GM21447 (cell line): ENCODE measurements at regions not wholly inside any gene's neighbourhood (a gene's known extent, or its start where the extent isn't known, plus 50 kb on each side); places are given as distances from the start of the nearest gene placed in this dataset.
"Not testable (repeated sequence)": the region's sequence is repeated elsewhere in the genome, so short reads cannot be mapped to it uniquely, and the experiment has no call there.

ENCODE experiments used
- ATAC-seq: cut with Tn5 transposase; IDR thresholded peaks from one replicate; pipeline ENCODE4 v1.9.1; 2021; ENCODE audit not compliant: unreplicated experiment

GRCh38 chr12:28689398-28690175 is 459.5 kb upstream of the FAR2 start:
- no peak for ATAC-seq

- no peak for ATAC-seq
Observed at GRCh38 chr12:28693565-28694219, 455.4 kb upstream of the FAR2 start.

- ATAC-seq = no peak
Observed at GRCh38 chr12:28698553-28698952, 450.5 kb upstream of the FAR2 start.

GRCh38 chr12:28699029-28699428 is 450.0 kb upstream of the FAR2 start:
- ATAC-seq = no peak

GRCh38 chr12:28700161-28700560 is 448.9 kb upstream of the FAR2 start:
- ATAC-seq = no peak

GRCh38 chr12:28704477-28705169 is 444.5 kb upstream of the FAR2 start:
- no peak for ATAC-seq

GRCh38 chr12:28708918-28709371 is 440.1 kb upstream of the FAR2 start:
- no peak for ATAC-seq

- ATAC-seq = no peak
Observed at GRCh38 chr12:28709986-28710685, 438.9 kb upstream of the FAR2 start.

GRCh38 chr12:28710882-28711281 is 438.2 kb upstream of the FAR2 start:
- ATAC-seq = no peak

GRCh38 chr12:28711421-28711820 is 437.7 kb upstream of the FAR2 start:
- no peak for ATAC-seq

- no peak for ATAC-seq
Observed at GRCh38 chr12:28742791-28743190, 406.3 kb upstream of the FAR2 start.

- no peak for ATAC-seq
Observed at GRCh38 chr12:28746734-28747325, 402.2 kb upstream of the FAR2 start.

- ATAC-seq = no peak
Observed at GRCh38 chr12:28750946-28751685, 398.0 kb upstream of the FAR2 start.

- no peak for ATAC-seq
Observed at GRCh38 chr12:28755027-28755426, 394.1 kb upstream of the FAR2 start.

- ATAC-seq = no peak
Observed at GRCh38 chr12:28759333-28759732, 389.7 kb upstream of the FAR2 start.

- ATAC-seq = not testable (repeated sequence)
Observed at GRCh38 chr12:28760040-28760903, 388.8 kb upstream of the FAR2 start.

- ATAC-seq = not testable (repeated sequence)
Observed at GRCh38 chr12:28761897-28762296, 387.2 kb upstream of the FAR2 start.

- no peak for ATAC-seq
Observed at GRCh38 chr12:28766398-28766797, 382.7 kb upstream of the FAR2 start.

GRCh38 chr12:28767836-28768348 is 381.2 kb upstream of the FAR2 start:
- no peak for ATAC-seq
